SK-N-SH (cell line): ENCODE measurements at regions not wholly inside any gene's neighbourhood (a gene's known extent, or its start where the extent isn't known, plus 50 kb on each side); places are given as distances from the start of the nearest gene placed in this dataset.

Experiments used
- CTCF ChIA-PET: fragments of 300-600, 350-600 bp; formaldehyde crosslinking; extraction: SDS; loops from one replicate; lab custom pipeline; 2021; lab: Yijun Ruan, JAX
- POLR2A ChIA-PET: fragments of 350-600 bp; sonication (Branson Sonifier 250); formaldehyde crosslinking; extraction: SDS; loops from one replicate; lab custom pipeline; 2020; ENCODE audit warnings: antibody characterized with exemption, inconsistent platforms; lab: Yijun Ruan, JAX
- DNase-seq: peaks from one replicate; pipeline ENCODE4 v3.0.0; 2012
- H2AFZ ChIP-seq: fragments of 200-600 bp; sonication (generic); 2 replicates; pipeline ENCODE4 v1.8.1; 2016; ENCODE audit warnings: antibody characterized with exemption, mild to moderate bottlenecking, low read depth
- H3F3A ChIP-seq: fragments of 200-600 bp; sonication (generic); replicated peaks from 2 replicates; pipeline ENCODE3; 2016; ENCODE audit warnings: antibody characterized with exemption, mild to moderate bottlenecking; ENCODE audit not compliant: insufficient read depth
- H3K27ac ChIP-seq, 2 experiments: fragments of 200-500 bp in 1 of 2; fragments of 200-600 bp in 1 of 2; sonication (Bioruptor generic) in 1 of 2; sonication (generic), shearing (Covaris generic) in 1 of 2; 2 replicates each; pipeline versions ENCODE4 v1.5.1 to v1.6.1; 2014 to 2016; ENCODE audit warnings: low read depth in 2 of 2, inconsistent platforms in 1 of 2, low read length in 1 of 2, mild to moderate bottlenecking in 1 of 2, mixed read lengths in 1 of 2
- H3K27me3 ChIP-seq: fragments of 200-600 bp; sonication (generic), shearing (Covaris generic); 2 replicates; pipeline ENCODE4 v1.6.1; 2016; ENCODE audit warnings: mixed run types; ENCODE audit not compliant: insufficient read depth
- H3K36me3 ChIP-seq, 2 experiments: fragments of 200-500 bp in 1 of 2; fragments of 200-600 bp in 1 of 2; sonication (Bioruptor generic) in 1 of 2; sonication (generic) in 1 of 2; replicated peaks in 1 of 2; 2 replicates each; pipeline versions ENCODE3 to v1.5.1; 2014 to 2016; ENCODE audit warnings: low read length in 1 of 2, mild to moderate bottlenecking in 1 of 2; ENCODE audit not compliant: insufficient read depth in 2 of 2, control insufficient read depth in 1 of 2
- H3K4me1 ChIP-seq, 2 experiments: fragments of 200-500 bp in 1 of 2; fragments of 200-600 bp in 1 of 2; sonication (Bioruptor generic) in 1 of 2; sonication (generic), shearing (Covaris generic) in 1 of 2; 2 replicates each; pipeline versions ENCODE4 v1.5.1 to v1.6.1; 2014 to 2016; ENCODE audit warnings: low read depth in 1 of 2, low read length in 1 of 2, mixed run types in 1 of 2; ENCODE audit not compliant: insufficient read depth in 2 of 2, control insufficient read depth in 1 of 2
- H3K4me2 ChIP-seq: fragments of 200-600 bp; sonication (generic), shearing (Covaris generic); 2 replicates; pipeline ENCODE4 v1.6.1; 2017; ENCODE audit warnings: mixed run types
- H3K4me3 ChIP-seq, 2 experiments: fragments of 200-500 bp in 1 of 2; fragments of 200-600 bp in 1 of 2; sonication (Bioruptor generic) in 1 of 2; sonication (generic), shearing (Covaris generic) in 1 of 2; 2 replicates each; pipeline versions ENCODE4 v1.5.1 to v1.8.1; 2014 to 2016; ENCODE audit warnings: low read depth in 2 of 2, inconsistent platforms in 1 of 2, low read length in 1 of 2, mild to moderate bottlenecking in 1 of 2, mixed read lengths in 1 of 2, moderate library complexity in 1 of 2
- H3K79me2 ChIP-seq: fragments of 200-600 bp; sonication (generic); 2 replicates; pipeline ENCODE4 v1.8.1; 2017; ENCODE audit warnings: mild to moderate bottlenecking; ENCODE audit not compliant: insufficient read depth
- H3K9ac ChIP-seq: fragments of 200-600 bp; sonication (generic); 2 replicates; pipeline ENCODE4 v1.6.1; 2017; ENCODE audit warnings: mixed run types
- H3K9me2 ChIP-seq: fragments of 200-600 bp; sonication (generic); 2 replicates; pipeline ENCODE4 v1.6.1; 2017; ENCODE audit warnings: mixed run types
- H3K9me3 ChIP-seq: fragments of 200-600 bp; sonication (generic); 2 replicates; pipeline ENCODE4 v1.6.1; 2017; ENCODE audit warnings: mixed run types, mild to moderate bottlenecking, moderate library complexity
- H4K20me1 ChIP-seq: fragments of 200-600 bp; sonication (generic); 2 replicates; pipeline ENCODE4 v1.6.1; 2017; ENCODE audit warnings: mild to moderate bottlenecking, mixed run types; ENCODE audit not compliant: insufficient read depth
- CHD2 ChIP-seq: fragments of 150-350 bp; IDR thresholded peaks from 2 replicates; pipeline ENCODE4 v1.6.1; 2018; ENCODE audit warnings: low read length; ENCODE audit not compliant: partially characterized antibody
- FOSL2 ChIP-seq: IDR thresholded peaks from 2 replicates; pipeline ENCODE4 v1.4.0; 2012; ENCODE audit warnings: low read depth, mild to moderate bottlenecking, moderate library complexity, borderline replicate concordance
- FOXM1 ChIP-seq: IDR thresholded peaks from 2 replicates; pipeline ENCODE4 v1.4.0; 2012; ENCODE audit warnings: low read depth, mild to moderate bottlenecking
- JUND ChIP-seq: IDR thresholded peaks from 2 replicates; pipeline ENCODE4 v1.4.0; 2012
- MEF2A ChIP-seq: IDR thresholded peaks from 2 replicates; pipeline ENCODE4 v1.4.0; 2012; ENCODE audit warnings: low read depth, borderline replicate concordance
- MXI1 ChIP-seq: IDR thresholded peaks from 2 replicates; pipeline ENCODE4 v1.6.1; 2012; ENCODE audit warnings: mild to moderate bottlenecking, low read depth, low read length, improper control_type of control experiment
- RAD21 ChIP-seq: IDR thresholded peaks from 2 replicates; pipeline ENCODE4 v1.6.1; 2012; ENCODE audit warnings: mild to moderate bottlenecking, low read length
- RCOR1 ChIP-seq: fragments of 150-350 bp; IDR thresholded peaks from 2 replicates; pipeline ENCODE4 v1.6.1; 2017; ENCODE audit warnings: antibody characterized with exemption, low read length
- RFX5 ChIP-seq: IDR thresholded peaks from 2 replicates; pipeline ENCODE4 v1.6.1; 2012; ENCODE audit warnings: mild to moderate bottlenecking, improper control_type of control experiment, low read length
- SMC3 ChIP-seq: IDR thresholded peaks from 2 replicates; pipeline ENCODE4 v1.6.1; 2012; ENCODE audit warnings: low read depth, low read length, improper control_type of control experiment
- TAF1 ChIP-seq: IDR thresholded peaks from 2 replicates; pipeline ENCODE4 v1.6.1; 2012; ENCODE audit warnings: low read depth, mild to moderate bottlenecking, low read length, moderate library complexity, borderline replicate concordance
- TCF12 ChIP-seq: IDR thresholded peaks from 2 replicates; pipeline ENCODE4 v1.4.0; 2012
- TEAD4 ChIP-seq: IDR thresholded peaks from 2 replicates; pipeline ENCODE4 v1.4.0; 2012; ENCODE audit warnings: mild to moderate bottlenecking, borderline replicate concordance; ENCODE audit not compliant: insufficient read depth
- YY1 ChIP-seq: IDR thresholded peaks from 2 replicates; pipeline ENCODE4 v1.4.0; 2012; ENCODE audit warnings: low read depth, mild to moderate bottlenecking
- WGBS: methylation state at CpG from one replicate; pipeline ENCODE4 v1.1.6; 2017; ENCODE audit warnings: low lambda C conversion rate; 5-methylcytosine and 5-hydroxymethylcytosine counted together
- TF ChIP-seq, protein P1 (sequence below): IDR thresholded peaks from 2 replicates; pipeline ENCODE4 v1.4.0; 2012; ENCODE audit warnings: low read depth, borderline replicate concordance
- TF ChIP-seq, protein P2 (sequence below): IDR thresholded peaks from 2 replicates; pipeline ENCODE4 v1.4.0; 2012; ENCODE audit warnings: low read depth, borderline replicate concordance
- TF ChIP-seq, protein P3 (sequence below): IDR thresholded peaks from 2 replicates; pipeline ENCODE4 v1.6.1; 2012; ENCODE audit warnings: mild to moderate bottlenecking, low read depth, low read length, moderate library complexity
- TF ChIP-seq, protein P4 (sequence below): IDR thresholded peaks from 2 replicates; pipeline ENCODE4; 2012

DNA sequence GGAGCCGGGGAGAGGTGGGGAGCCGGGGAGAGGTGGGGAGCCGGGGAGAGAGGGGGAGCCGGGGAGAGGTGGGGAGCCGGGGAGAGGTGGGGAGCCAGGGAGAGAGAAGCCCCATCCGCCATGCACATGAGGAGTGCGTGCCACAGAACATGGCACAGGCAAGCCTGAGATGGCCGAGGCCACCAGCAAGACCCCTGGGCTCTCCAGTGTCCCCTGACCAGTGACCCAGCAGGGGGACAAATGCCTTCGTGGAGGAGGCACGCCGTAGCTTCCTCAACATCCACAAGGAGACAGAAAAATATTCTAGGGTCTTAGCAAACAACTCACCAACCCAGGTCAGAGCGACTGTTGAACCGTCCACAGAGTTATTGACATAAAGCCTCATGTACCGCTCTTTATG lies 618.8 kb downstream of the TBC1D22A start:
- TF ChIP-seq RCOR1, result no peak
- TF ChIP-seq TEAD4, result no peak
- TF ChIP-seq MXI1, result no peak
- no peak for TF ChIP-seq YY1
- TF ChIP-seq, protein P1, sequence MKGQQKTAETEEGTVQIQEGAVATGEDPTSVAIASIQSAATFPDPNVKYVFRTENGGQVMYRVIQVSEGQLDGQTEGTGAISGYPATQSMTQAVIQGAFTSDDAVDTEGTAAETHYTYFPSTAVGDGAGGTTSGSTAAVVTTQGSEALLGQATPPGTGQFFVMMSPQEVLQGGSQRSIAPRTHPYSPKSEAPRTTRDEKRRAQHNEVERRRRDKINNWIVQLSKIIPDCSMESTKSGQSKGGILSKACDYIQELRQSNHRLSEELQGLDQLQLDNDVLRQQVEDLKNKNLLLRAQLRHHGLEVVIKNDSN, result no peak
- TF ChIP-seq TAF1, result no peak
- no peak for TF ChIP-seq MEF2A
- TF ChIP-seq, protein P2, sequence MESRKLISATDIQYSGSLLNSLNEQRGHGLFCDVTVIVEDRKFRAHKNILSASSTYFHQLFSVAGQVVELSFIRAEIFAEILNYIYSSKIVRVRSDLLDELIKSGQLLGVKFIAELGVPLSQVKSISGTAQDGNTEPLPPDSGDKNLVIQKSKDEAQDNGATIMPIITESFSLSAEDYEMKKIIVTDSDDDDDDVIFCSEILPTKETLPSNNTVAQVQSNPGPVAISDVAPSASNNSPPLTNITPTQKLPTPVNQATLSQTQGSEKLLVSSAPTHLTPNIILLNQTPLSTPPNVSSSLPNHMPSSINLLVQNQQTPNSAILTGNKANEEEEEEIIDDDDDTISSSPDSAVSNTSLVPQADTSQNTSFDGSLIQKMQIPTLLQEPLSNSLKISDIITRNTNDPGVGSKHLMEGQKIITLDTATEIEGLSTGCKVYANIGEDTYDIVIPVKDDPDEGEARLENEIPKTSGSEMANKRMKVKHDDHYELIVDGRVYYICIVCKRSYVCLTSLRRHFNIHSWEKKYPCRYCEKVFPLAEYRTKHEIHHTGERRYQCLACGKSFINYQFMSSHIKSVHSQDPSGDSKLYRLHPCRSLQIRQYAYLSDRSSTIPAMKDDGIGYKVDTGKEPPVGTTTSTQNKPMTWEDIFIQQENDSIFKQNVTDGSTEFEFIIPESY, result no peak
- TF ChIP-seq FOXM1, result no peak
- no peak for TF ChIP-seq CHD2
- TF ChIP-seq RFX5, result no peak
- TF ChIP-seq FOSL2, result no peak
- TF ChIP-seq JUND, result no peak
- TF ChIP-seq, all 33 proteins: peak for 0
- no peaks in the 10 kb centered on the region for H3K9me2 ChIP-seq
- ChIA-PET POLR2A (no interaction called here), CTCF (no interaction called here)
- H3K79me2 ChIP-seq, result no peaks in the 10 kb centered on the region
- H3K27me3 ChIP-seq, result no peaks in the 10 kb centered on the region; the same call in 1 of the 2 replicates
- no peak overlapping the region for H3K9ac ChIP-seq
- no peaks in the 10 kb centered on the region for H3K36me3 ChIP-seq
- peaks cover 0 to 2% of the 10 kb centered on the region in 2 experiments; a peak in 1 of 4 replicates for H3K4me1 ChIP-seq
- no peaks in the 10 kb centered on the region for H3F3A ChIP-seq
- H3K9me3 ChIP-seq, result no peaks in the 10 kb centered on the region
- 43% methylated on average over 11 of the region's 14 CpGs for WGBS
- no peaks in the 10 kb centered on the region for H4K20me1 ChIP-seq
- no peak overlapping the region for H2AFZ ChIP-seq
- DNase-seq, result no peak
- H3K27ac ChIP-seq, result no peak overlapping the region
- H3K4me2 ChIP-seq, result no peak overlapping the region
- no peak overlapping the region for H3K4me3 ChIP-seq

DNA sequence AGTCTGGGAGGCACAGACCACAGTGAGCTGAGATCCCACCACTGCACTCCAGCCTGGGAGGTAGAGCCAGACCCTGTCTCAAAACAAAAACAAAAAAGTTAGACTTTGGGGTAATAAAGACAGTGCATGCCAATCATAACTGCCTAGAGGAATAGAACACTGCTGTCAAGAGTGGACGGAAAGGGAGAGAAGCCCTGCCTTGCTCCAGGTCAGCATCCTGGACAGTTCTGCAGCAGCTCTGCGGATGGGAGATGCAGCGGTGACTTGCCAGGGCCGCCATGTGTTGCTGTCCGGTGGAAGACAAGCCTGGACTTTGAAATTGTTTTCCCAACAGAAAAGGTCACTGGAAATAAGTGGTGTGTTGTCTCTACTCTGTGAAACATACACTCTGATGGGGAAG lies 618.2 kb downstream of the TBC1D22A start:
- Histone ChIP-seq H2AFZ (no peak overlapping the region), H4K20me1 (no peaks in the 10 kb centered on the region), H3K27ac (no peak overlapping the region), H3K9me2 (no peaks in the 10 kb centered on the region), H3K9me3 (no peaks in the 10 kb centered on the region), H3K27me3 (no peaks in the 10 kb centered on the region; the same call in 1 of the 2 replicates), H3K4me1 (peaks cover 0 to 2% of the 10 kb centered on the region in 2 experiments; a peak in 1 of 4 replicates), H3K4me2 (no peak overlapping the region), H3K4me3 (no peak overlapping the region), H3K79me2 (no peaks in the 10 kb centered on the region), H3F3A (no peaks in the 10 kb centered on the region), H3K36me3 (no peaks in the 10 kb centered on the region), H3K9ac (no peak overlapping the region)
- POLR2A ChIA-PET, result no interaction called here
- 32% methylated on average over 5 of the region's 5 CpGs for WGBS
- no peak for DNase-seq
- TF ChIP-seq MXI1, result no peak
- no peak for TF ChIP-seq FOSL2
- no peak for TF ChIP-seq TEAD4
- no peak for TF ChIP-seq SMC3
- no peak for TF ChIP-seq RAD21
- TF ChIP-seq TAF1, result no peak
- no peak for TF ChIP-seq MEF2A
- TF ChIP-seq, protein P3, sequence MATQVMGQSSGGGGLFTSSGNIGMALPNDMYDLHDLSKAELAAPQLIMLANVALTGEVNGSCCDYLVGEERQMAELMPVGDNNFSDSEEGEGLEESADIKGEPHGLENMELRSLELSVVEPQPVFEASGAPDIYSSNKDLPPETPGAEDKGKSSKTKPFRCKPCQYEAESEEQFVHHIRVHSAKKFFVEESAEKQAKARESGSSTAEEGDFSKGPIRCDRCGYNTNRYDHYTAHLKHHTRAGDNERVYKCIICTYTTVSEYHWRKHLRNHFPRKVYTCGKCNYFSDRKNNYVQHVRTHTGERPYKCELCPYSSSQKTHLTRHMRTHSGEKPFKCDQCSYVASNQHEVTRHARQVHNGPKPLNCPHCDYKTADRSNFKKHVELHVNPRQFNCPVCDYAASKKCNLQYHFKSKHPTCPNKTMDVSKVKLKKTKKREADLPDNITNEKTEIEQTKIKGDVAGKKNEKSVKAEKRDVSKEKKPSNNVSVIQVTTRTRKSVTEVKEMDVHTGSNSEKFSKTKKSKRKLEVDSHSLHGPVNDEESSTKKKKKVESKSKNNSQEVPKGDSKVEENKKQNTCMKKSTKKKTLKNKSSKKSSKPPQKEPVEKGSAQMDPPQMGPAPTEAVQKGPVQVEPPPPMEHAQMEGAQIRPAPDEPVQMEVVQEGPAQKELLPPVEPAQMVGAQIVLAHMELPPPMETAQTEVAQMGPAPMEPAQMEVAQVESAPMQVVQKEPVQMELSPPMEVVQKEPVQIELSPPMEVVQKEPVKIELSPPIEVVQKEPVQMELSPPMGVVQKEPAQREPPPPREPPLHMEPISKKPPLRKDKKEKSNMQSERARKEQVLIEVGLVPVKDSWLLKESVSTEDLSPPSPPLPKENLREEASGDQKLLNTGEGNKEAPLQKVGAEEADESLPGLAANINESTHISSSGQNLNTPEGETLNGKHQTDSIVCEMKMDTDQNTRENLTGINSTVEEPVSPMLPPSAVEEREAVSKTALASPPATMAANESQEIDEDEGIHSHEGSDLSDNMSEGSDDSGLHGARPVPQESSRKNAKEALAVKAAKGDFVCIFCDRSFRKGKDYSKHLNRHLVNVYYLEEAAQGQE, result no peak
- no peak for TF ChIP-seq TCF12
- no peak for TF ChIP-seq CHD2
- TF ChIP-seq, protein P4, sequence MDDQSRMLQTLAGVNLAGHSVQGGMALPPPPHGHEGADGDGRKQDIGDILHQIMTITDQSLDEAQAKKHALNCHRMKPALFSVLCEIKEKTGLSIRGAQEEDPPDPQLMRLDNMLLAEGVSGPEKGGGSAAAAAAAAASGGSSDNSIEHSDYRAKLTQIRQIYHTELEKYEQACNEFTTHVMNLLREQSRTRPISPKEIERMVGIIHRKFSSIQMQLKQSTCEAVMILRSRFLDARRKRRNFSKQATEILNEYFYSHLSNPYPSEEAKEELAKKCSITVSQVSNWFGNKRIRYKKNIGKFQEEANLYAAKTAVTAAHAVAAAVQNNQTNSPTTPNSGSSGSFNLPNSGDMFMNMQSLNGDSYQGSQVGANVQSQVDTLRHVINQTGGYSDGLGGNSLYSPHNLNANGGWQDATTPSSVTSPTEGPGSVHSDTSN, result no peak
- CTCF ChIA-PET, result no interaction called here
